Keratinocyte (primary cell): ENCODE measurements at regions not wholly inside any gene's neighbourhood (a gene's known extent, or its start where the extent isn't known, plus 50 kb on each side); places are given as distances from the start of the nearest gene placed in this dataset.

ENCODE experiments used
- DNase-seq: peaks from one replicate; pipeline ENCODE4 v3.0.0-alpha.2; 2011; ENCODE audit warnings: low read depth, missing footprints, low spot score
- FAIRE-seq: peaks from 2 replicates; lab custom pipeline; 2011; peaks lifted over from hg19 to GRCh38; lab: Jason Lieb, UNC
- H2AFZ ChIP-seq: 2 replicates; pipeline ENCODE4 v1.6.0; 2012; ENCODE audit warnings: low read length, control low read depth, inconsistent platforms; ENCODE audit not compliant: control insufficient read depth
- H3K27ac ChIP-seq: 2 replicates; pipeline ENCODE4 v1.5.1; 2011; ENCODE audit warnings: low read length; ENCODE audit not compliant: control insufficient read depth, insufficient read depth
- H3K27me3 ChIP-seq: 3 replicates; pipeline ENCODE4 v1.6.0; 2011; ENCODE audit warnings: low read length; ENCODE audit not compliant: control insufficient read depth, insufficient read depth; ENCODE audit errors: extremely low read depth
- H3K36me3 ChIP-seq, 2 experiments: 2 replicates in 1 of 2; 3 replicates in 1 of 2; pipeline ENCODE4 v1.5.1; 2011; ENCODE audit warnings: low read length in 2 of 2, mild to moderate bottlenecking in 1 of 2; ENCODE audit not compliant: control insufficient read depth in 2 of 2, insufficient read depth in 2 of 2; ENCODE audit errors: extremely low read depth in 1 of 2
- H3K4me1 ChIP-seq: 3 replicates; pipeline ENCODE4 v1.5.1; 2011; ENCODE audit warnings: low read length; ENCODE audit not compliant: control insufficient read depth, insufficient read depth; ENCODE audit errors: extremely low read depth
- H3K4me2 ChIP-seq: 3 replicates; pipeline ENCODE4 v1.6.0; 2011; ENCODE audit warnings: low read depth, low read length; ENCODE audit not compliant: control insufficient read depth, insufficient read depth; ENCODE audit errors: extremely low read depth
- H3K4me3 ChIP-seq, 3 experiments: fragments of 200-600 bp in 1 of 3; sonication (generic) in 1 of 3; 2 replicates in 2 of 3; 3 replicates in 1 of 3; pipeline ENCODE4 v1.5.1; 2011 to 2016; ENCODE audit warnings: low read length in 3 of 3, mild to moderate bottlenecking in 3 of 3, control low read depth in 2 of 3, inconsistent platforms in 1 of 3, low read depth in 1 of 3, mixed read lengths in 1 of 3, mixed run types in 1 of 3, moderate library complexity in 1 of 3; ENCODE audit not compliant: control insufficient read depth in 2 of 3, insufficient read depth in 2 of 3; ENCODE audit errors: extremely low read depth in 1 of 3
- H3K79me2 ChIP-seq: 2 replicates; pipeline ENCODE4 v1.6.0; 2012; ENCODE audit warnings: low read length; ENCODE audit not compliant: control insufficient read depth, insufficient read depth
- H3K9ac ChIP-seq: 3 replicates; pipeline ENCODE4 v1.6.0; 2011; ENCODE audit warnings: low read length; ENCODE audit not compliant: control insufficient read depth, insufficient read depth; ENCODE audit errors: extremely low read depth
- H3K9me1 ChIP-seq: 3 replicates; pipeline ENCODE4 v1.6.0; 2011; ENCODE audit warnings: low read length; ENCODE audit not compliant: control insufficient read depth, insufficient read depth; ENCODE audit errors: extremely low read depth
- H3K9me3 ChIP-seq: 2 replicates; pipeline ENCODE4 v1.5.1; 2012; ENCODE audit warnings: low read depth, low read length; ENCODE audit not compliant: control insufficient read depth
- H4K20me1 ChIP-seq: 3 replicates; pipeline ENCODE4 v1.6.0; 2011; ENCODE audit warnings: low read length; ENCODE audit not compliant: control insufficient read depth, insufficient read depth; ENCODE audit errors: extremely low read depth
- CTCF ChIP-seq, 3 experiments: IDR thresholded peaks in 1 of 3; conservative IDR thresholded peaks in 1 of 3; optimal IDR thresholded peaks in 1 of 3; 2 replicates in 2 of 3; 3 replicates in 1 of 3; pipeline versions ENCODE3 to v1.5.1; 2011; ENCODE audit warnings: low read length in 3 of 3, mild to moderate bottlenecking in 3 of 3, moderate library complexity in 2 of 3, control low read depth in 1 of 3, inconsistent platforms in 1 of 3; ENCODE audit not compliant: insufficient read depth in 2 of 3; ENCODE audit errors: extremely low read depth in 1 of 3
- EZH2 ChIP-seq: IDR thresholded peaks from one replicate; pipeline ENCODE4 v1.6.1; 2012; ENCODE audit warnings: inconsistent platforms, mild to moderate bottlenecking, low read length, moderate library complexity
- dilution Hi-C: fragments of 300-500 bp; cut with MboI; formaldehyde crosslinking; loops from one replicate; pipeline ENCODE4 v1.7.0; 2020; ENCODE audit warnings: low sequenced_read_pairs; ENCODE audit not compliant: extremely low pct_ligation_motif_present

- no peak for TF ChIP-seq CTCF (optimal IDR thresholded peaks at IDR 0.05 in 1 of 3, IDR thresholded peaks at IDR 0.05 in 1 of 3, conservative IDR thresholded peaks at IDR 0.05 in 1 of 3; ENCODE audit: extremely low read depth in 1 of 3, insufficient read depth in 2 of 3, low read length in 3 of 3)
- no peak for TF ChIP-seq EZH2
- DNase-seq: no peak
- dilution Hi-C loops: no loop called here
Measured at GRCh38 chr4:79170077-79170476, 155.8 kb downstream of the NAA11 start.

GRCh38 chr4:79164907-79165610 is 160.8 kb downstream of the NAA11 start:
- no peaks in the 10 kb centered on the region for H3K9me3 ChIP-seq
- H3K4me3 ChIP-seq: no peak overlapping the region
- no peak overlapping the region for H3K9ac ChIP-seq
- no peak for TF ChIP-seq CTCF (optimal IDR thresholded peaks at IDR 0.05 in 1 of 3, IDR thresholded peaks at IDR 0.05 in 1 of 3, conservative IDR thresholded peaks at IDR 0.05 in 1 of 3; ENCODE audit: extremely low read depth in 1 of 3, insufficient read depth in 2 of 3, low read length in 3 of 3)
- no peak for TF ChIP-seq EZH2
- H3K4me1 ChIP-seq: no peaks in the 10 kb centered on the region
- no peaks in the 10 kb centered on the region for H4K20me1 ChIP-seq
- no peak overlapping the region for H3K27ac ChIP-seq
- dilution Hi-C loops: no loop called here
- no peaks in the 10 kb centered on the region for H3K36me3 ChIP-seq
- H3K79me2 ChIP-seq: no peaks in the 10 kb centered on the region
- no peaks in the 10 kb centered on the region for H3K9me1 ChIP-seq
- DNase-seq (no peak), FAIRE-seq (no peak)
- H3K27me3 ChIP-seq: no peaks in the 10 kb centered on the region
- no peak overlapping the region for H3K4me2 ChIP-seq
- no peak overlapping the region for H2AFZ ChIP-seq

More at GRCh38 chr4:79170077-79170476, 155.8 kb downstream of the NAA11 start:
- H3K27ac ChIP-seq: no peak overlapping the region
- H3K27me3 ChIP-seq: no peaks in the 10 kb centered on the region
- no peaks in the 10 kb centered on the region for H3K4me1 ChIP-seq
- no peak overlapping the region for H3K4me3 ChIP-seq
- H3K9ac ChIP-seq: no peak overlapping the region
- no peaks in the 10 kb centered on the region for H4K20me1 ChIP-seq
- H3K9me1 ChIP-seq: no peaks in the 10 kb centered on the region
- no peak overlapping the region for H2AFZ ChIP-seq
- no peak overlapping the region for H3K4me2 ChIP-seq
- no peaks in the 10 kb centered on the region for H3K79me2 ChIP-seq
- no peaks in the 10 kb centered on the region for H3K36me3 ChIP-seq
- no peaks in the 10 kb centered on the region for H3K9me3 ChIP-seq
- no peak for FAIRE-seq
